Stimulated activated CD4-positive, alpha-beta T cell treated with anti-CD3 and anti-CD28 coated beads, TNF-alpha, amount 100 ng/mL, for 48 hours (primary cell): ENCODE measurements at regions not wholly inside any gene's neighbourhood (a gene's known extent, or its start where the extent isn't known, plus 50 kb on each side); places are given as distances from the start of the nearest gene placed in this dataset.
A peak's percentile ranks its signal among the peaks of the same experiment; 100 is the strongest.

Experiments
- DNase-seq, 3 donors: peaks; one replicate each; pipeline ENCODE4 v3.0.0-alpha.2; 2020; ENCODE audit warnings: low read depth in 3 of 3

DNA sequence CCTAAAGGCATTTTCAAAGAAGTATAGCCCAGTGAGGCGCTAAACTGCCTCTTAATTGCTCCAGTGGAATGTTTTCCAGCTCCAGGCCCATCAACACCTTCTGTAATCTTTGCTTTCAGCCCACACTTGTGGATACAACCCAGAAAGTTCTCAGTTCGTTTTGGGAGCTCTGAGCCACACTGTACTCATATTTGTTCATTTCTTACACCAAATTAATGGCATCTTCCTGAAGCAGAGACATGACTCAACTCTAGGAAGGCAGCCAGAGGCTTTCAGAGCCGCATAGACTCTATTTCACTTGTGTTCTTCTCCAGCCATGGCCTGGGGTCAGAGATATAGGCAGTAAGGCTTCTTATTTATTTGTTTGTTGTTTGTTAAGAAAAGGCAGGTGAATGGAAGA, 175.5 kb upstream of the NCAM1 start:
- no peak for DNase-seq

DNA sequence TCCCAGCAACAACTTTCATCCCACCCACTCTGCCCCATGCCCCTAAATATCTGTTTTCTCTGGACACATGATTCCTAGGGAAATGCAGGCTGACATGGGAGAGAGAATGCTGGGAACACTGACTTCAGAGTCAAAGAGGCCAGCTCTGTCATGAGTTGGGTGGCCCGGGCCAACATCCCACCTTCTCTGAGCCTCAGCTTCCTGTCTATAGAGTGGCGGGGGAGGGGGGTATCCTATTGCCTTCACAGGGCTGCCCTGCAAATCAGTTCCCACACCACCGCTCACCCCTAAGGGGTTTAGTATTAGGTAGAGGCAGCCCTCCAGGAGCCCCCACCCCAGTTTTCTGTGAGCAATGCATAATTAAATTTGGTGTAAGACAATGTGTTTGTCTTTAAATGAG, 175.0 kb upstream of the NCAM1 start:
- no peak for DNase-seq

DNA sequence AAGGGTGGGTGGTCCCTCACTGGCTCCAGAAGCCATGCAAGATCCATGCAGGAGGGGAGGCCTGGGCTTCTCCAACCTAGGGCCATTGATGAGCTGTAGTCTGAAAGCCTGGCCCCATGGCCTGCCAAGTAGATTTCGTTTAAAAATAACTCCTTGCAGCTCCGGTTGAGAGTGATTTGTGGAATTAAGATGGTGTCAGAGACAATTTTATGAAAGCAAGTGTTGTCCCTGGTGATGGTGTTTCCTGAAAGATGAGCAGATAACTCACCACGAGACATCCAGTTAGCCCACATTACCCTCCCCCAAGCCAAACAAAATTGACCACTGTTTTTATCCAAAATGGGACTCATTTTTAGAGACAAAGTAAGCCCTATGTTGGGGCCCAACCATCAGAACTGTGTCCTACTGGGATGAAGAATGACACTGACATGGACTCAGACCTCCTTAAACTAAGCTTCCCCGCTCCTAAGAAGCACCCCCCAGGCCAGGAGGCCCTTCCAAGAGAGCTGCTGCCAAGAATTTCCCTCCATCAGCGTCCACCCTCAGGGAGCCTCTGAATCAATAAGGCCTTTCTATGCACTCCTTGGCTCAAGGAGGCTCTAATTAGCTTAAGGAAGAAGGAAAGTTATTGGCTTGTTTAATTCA, 174.2 kb upstream of the NCAM1 start:
- no peak for DNase-seq

GRCh38 chr11:112789481-112789880, 171.7 kb upstream of the NCAM1 start:
- no peak for DNase-seq

GRCh38 chr11:112790286-112790685, 170.9 kb upstream of the NCAM1 start:
- no peak for DNase-seq

DNA sequence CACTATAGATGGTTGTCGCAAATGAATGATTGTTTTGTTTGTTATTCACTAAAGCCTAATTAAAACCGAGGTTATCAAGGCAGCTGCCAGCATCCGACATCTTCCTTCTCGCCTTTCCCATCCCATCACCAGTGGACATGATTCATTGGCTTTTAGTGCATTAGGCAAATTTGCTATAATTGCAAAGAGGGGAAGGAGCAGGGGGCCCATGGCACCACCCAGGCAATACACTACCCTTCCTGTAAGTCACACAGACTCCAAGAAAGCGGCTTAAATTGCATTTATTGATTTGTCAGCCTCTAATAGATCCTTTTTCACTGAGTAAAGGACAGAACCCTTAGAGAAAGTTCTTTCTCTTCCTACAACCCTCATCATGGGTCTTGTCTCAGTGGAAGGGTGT, 169.2 kb upstream of the NCAM1 start:
- DNase-seq, result no peak

DNA sequence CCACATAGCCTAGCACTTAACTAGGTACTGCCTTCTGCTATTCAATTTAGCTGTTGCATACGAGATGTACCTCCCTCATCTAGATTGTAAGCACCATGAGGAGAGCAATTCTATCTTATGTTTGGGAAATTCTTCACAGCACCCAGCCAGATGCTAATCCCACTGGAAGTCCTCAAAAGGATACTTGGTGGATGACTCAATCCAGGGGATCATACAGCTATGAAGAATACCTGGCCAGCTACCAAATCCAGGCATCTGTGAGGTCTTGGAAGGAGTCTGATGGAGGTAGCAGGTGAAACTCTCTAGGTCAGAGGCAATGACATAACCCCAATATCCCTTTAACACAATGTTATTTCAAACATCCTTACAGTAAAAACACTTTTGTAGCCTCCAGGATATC, 167.8 kb upstream of the NCAM1 start:
- no peak for DNase-seq

- DNase-seq, result no peak
These were observed 166.8 kb upstream of the NCAM1 start for GRCh38 chr11:112794331-112794846.

DNA sequence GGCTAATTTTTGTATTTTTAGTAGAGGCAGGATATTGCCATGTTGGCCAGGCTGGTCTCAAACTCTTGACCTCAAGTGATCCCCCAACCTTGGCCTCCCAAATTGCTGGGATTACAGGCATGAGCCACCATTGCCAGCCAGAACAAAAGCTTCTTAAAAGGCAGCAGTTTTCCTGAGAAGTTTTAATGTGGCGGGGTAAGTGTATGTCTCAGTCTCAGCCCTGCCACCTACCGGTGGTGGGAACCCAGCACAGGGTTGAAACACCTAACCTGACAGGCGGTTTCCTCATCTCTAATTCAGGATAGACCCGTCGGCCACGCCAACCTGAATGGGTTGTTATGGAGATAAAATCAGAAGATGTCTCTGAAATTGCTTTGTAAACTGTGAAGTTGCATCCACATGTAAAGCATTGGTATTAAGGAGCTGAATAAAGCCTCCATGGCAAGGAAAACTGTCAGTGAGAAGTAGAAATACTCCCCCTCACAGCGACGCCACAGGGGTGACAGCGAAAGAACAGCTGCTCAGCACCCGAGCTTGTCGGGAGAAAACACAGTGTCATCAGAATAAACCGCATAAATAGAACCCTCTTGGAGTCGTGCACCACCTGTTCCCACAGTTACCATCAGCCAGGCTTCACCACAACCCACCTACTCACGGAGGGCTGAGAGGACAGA, 165.9 kb upstream of the NCAM1 start:
- DNase-seq, result no peak

DNA sequence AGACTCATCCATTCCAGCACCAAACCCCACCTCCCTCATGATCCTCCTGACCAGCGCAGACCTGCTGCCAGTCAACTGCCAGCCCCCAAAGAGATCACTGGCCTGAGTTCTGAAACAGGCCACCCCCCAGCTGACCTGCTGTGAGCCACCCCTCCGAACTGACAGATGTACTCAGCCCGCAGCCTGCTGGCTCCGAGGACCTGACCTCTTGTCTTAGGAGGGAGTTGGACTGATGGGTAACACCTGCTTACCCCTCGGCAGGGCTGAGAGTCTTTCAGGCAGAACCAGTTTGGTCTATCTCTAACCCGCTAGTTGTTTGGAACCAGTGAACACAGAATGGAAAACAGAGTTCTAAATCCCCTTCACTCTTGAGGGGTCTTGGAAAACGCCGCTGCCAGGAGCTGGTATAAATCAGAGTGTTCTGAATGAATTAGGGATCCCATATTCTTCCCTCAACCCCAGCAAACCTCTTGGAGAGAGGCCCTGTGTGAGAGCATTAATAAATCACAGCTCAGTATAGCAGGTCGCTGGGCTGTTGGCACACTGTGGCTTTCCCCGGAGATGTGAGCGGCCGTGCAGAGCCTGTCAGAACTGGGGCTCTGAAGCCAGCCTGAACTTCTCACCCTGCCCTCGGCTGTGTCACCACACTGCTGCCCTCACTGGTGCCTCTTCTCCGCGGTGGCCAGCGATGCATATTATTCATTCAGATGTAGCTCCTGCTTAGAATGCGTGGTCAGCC, 165.1 kb upstream of the NCAM1 start:
- DNase-seq, result no peak

DNA sequence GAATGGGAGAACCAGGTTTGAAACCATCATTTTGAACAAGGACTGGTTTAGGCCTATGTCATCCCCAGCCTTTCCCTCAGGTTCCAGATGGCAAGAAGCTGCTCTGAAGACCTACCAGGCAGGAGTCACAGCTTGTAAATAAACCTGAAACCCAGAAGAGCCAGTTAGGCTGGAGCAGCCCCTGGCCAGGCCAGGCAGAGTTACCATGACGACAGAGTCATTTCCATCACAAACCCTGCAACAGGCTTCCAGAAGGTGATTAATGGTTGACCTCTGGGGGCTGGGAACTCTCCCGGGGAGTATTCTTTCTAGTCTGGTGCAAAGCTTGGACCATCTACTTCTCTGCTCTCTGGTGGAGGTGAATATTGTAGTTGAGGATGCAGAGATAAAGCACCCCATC, 164.1 kb upstream of the NCAM1 start:
- DNase-seq, result no peak

GRCh38 chr11:112797648-112798293, 163.4 kb upstream of the NCAM1 start:
- peak in 1 of 3 donors; percentile 10 for DNase-seq

- no peak for DNase-seq
These were observed 160.0 kb upstream of the NCAM1 start for GRCh38 chr11:112801025-112801816.

- DNase-seq, result no peak
These were observed 159.5 kb upstream of the NCAM1 start for GRCh38 chr11:112801817-112802088.

GRCh38 chr11:112805658-112806057, 155.6 kb upstream of the NCAM1 start:
- no peak for DNase-seq

DNA sequence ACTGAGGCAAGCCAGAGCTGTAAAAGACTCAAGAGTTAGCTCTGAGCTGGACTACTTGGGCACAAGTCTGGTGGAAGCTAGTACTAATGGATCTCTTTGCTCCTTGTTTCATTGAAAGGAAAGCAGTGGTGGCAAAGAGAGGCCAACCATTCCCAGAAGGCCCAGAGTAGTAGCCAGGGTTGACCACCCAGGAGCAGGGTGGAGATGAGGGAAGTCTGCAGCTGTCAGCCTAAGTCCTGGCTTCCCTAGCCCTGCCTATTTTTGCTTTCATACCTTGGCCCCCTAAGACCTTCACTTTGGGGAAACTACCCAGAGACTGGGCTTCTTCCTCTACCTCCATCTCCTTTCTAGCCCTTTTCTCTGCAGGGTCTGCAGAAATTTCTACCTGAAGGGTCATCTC, 155.0 kb upstream of the NCAM1 start:
- no peak for DNase-seq

- DNase-seq, result no peak
These were observed 154.3 kb upstream of the NCAM1 start for GRCh38 chr11:112806876-112807275.

DNA sequence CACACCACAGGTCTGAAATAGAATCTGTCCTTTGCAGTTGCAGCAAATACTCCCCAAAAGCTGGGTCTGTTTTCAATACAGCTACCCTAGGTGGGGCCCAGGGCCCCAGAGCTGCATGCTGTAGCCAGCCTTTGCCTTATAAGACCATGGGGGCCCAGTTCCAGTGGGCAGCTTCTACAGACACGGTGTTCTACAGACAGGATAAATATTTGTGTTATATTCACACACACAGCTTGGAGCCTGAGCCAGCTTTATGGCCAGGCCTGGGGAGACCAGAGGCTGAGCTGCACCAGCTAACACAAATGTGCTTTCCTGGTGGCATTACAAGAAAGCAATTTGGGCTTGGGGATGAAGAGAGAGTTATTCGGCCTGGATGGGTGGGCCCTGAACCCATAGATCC, 151.8 kb upstream of the NCAM1 start:
- no peak for DNase-seq

- DNase-seq, result no peak
These were observed 150.3 kb upstream of the NCAM1 start for GRCh38 chr11:112810951-112811350.

GRCh38 chr11:112811783-112812182, 149.4 kb upstream of the NCAM1 start:
- no peak for DNase-seq

- DNase-seq, result no peak
These were observed 148.5 kb upstream of the NCAM1 start for GRCh38 chr11:112812729-112813128.

DNA sequence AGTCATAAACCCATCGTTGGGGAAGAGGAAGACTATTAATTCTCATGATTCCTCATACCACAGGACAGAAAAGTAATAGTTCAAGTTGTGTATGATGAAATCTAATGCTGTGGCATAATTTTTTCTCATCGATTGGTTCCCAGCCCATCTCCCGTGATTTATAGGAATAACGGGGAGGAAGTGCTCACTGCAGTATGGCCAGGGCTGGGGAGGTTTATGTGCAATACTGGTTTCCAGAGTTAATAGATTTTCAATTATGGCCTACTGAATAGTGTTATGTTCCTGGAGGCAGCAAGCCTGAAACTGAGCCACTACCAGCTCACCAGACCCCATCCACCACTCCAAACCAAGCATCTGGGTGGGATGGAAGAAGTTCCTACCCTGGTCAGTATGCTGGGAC, 147.1 kb upstream of the NCAM1 start:
- DNase-seq, result no peak
